ENCODE measurements at regions not wholly inside any gene's neighbourhood (a gene's known extent, or its start where the extent isn't known, plus 50 kb on each side); places are given as distances from the start of the nearest gene placed in this dataset.

GRCh38 chr6:14047151-14047740 lies 70.3 kb upstream of the CD83 start:
- no peak overlapping the region for H3K4me3 ChIP-seq
- H3K36me3 ChIP-seq, result no peaks in the 10 kb centered on the region
- 54 to 81% (median 62%) methylated on average over 5 of the region's 5 CpGs for WGBS, 5 donors
- peaks cover 0 to 4% (median 0%) of the 10 kb centered on the region in 4 donors for H3K4me1 ChIP-seq
- intact Hi-C loops (cut with DNase I; ENCODE audit: low total_unique reads), result loop anchor here (10.0 kb wide), 1 partner anchor 132 kb away; no protein-coding TSS in a partner anchor
- DNase-seq, result no peak
- TF ChIP-seq POLR2A (IDR thresholded peaks at IDR 0.05) (no peak), CTCF (IDR thresholded peaks at IDR 0.05) (no peak), EP300 (IDR thresholded peaks at IDR 0.05) (no peak), POLR2AphosphoS5 (IDR thresholded peaks at IDR 0.05) (no peak)
- H3K27ac ChIP-seq, result no peak overlapping the region
- peaks cover 0 to 38% (median 10%) of the 10 kb centered on the region in 3 donors for H3K27me3 ChIP-seq
- no peaks in the 10 kb centered on the region for H3K9me3 ChIP-seq

- no peak for DNase-seq
- WGBS, 5 donors, result 51 to 72% (median 64%) methylated on average over 3 of the region's 3 CpGs
Measured at GRCh38 chr6:14048837-14049236, 68.7 kb upstream of the CD83 start.

GRCh38 chr6:14051355-14051754 lies 66.2 kb upstream of the CD83 start:
- 49 to 66% (median 62%) methylated on average over 2 of the region's 2 CpGs for WGBS, 5 donors
- Histone ChIP-seq H3K4me1 (peaks cover 0 to 2% (median 0%) of the 10 kb centered on the region in 4 donors), H3K36me3 (no peaks in the 10 kb centered on the region), H3K27me3 (peaks cover 0 to 30% (median 4%) of the 10 kb centered on the region in 3 donors), H3K9me3 (no peaks in the 10 kb centered on the region), H3K4me3 (no peak overlapping the region), H3K27ac (no peak overlapping the region)
- no peak for TF ChIP-seq EP300 (IDR thresholded peaks at IDR 0.05)
- no peak for TF ChIP-seq POLR2A (IDR thresholded peaks at IDR 0.05)
- no peak for TF ChIP-seq POLR2AphosphoS5 (IDR thresholded peaks at IDR 0.05)
- TF ChIP-seq CTCF (IDR thresholded peaks at IDR 0.05), result no peak
- DNase-seq, result no peak
- intact Hi-C loops (cut with DNase I; ENCODE audit: low total_unique reads), result no loop called here

More at GRCh38 chr6:14048837-14049236, 68.7 kb upstream of the CD83 start:
- no peak overlapping the region for H3K4me3 ChIP-seq
- peaks cover 0 to 4% (median 0%) of the 10 kb centered on the region in 4 donors for H3K4me1 ChIP-seq
- no peak for TF ChIP-seq POLR2A (IDR thresholded peaks at IDR 0.05)
- TF ChIP-seq EP300 (IDR thresholded peaks at IDR 0.05), result no peak
- no peak for TF ChIP-seq POLR2AphosphoS5 (IDR thresholded peaks at IDR 0.05)
- TF ChIP-seq CTCF (IDR thresholded peaks at IDR 0.05), result no peak
- peaks cover 0 to 42% (median 4%) of the 10 kb centered on the region in 3 donors for H3K27me3 ChIP-seq
- intact Hi-C loops (cut with DNase I; ENCODE audit: low total_unique reads), result loop anchor here (10.0 kb wide), 1 partner anchor 134 kb away; no protein-coding TSS in a partner anchor
- no peak overlapping the region for H3K27ac ChIP-seq
- H3K9me3 ChIP-seq, result no peaks in the 10 kb centered on the region
- no peaks in the 10 kb centered on the region for H3K36me3 ChIP-seq

GRCh38 chr6:14053811-14054210 lies 63.8 kb upstream of the CD83 start:
- intact Hi-C loops (cut with DNase I; ENCODE audit: low total_unique reads), result no loop called here
- H3K4me3 ChIP-seq, result no peak overlapping the region
- H3K27me3 ChIP-seq, result peaks cover 0 to 36% (median 4%) of the 10 kb centered on the region in 3 donors
- no peak overlapping the region for H3K27ac ChIP-seq
- H3K9me3 ChIP-seq, result no peaks in the 10 kb centered on the region
- DNase-seq, result no peak
- 66 to 83% (median 79%) methylated on average over 2 of the region's 2 CpGs for WGBS, 5 donors
- TF ChIP-seq POLR2AphosphoS5 (IDR thresholded peaks at IDR 0.05) (no peak), POLR2A (IDR thresholded peaks at IDR 0.05) (no peak), EP300 (IDR thresholded peaks at IDR 0.05) (no peak), CTCF (IDR thresholded peaks at IDR 0.05) (no peak)
- no peaks in the 10 kb centered on the region for H3K4me1 ChIP-seq
- H3K36me3 ChIP-seq, result no peaks in the 10 kb centered on the region

Measured in stomach (tissue), 8 donors.